Hematopoietic multipotent progenitor cell treated with erythropoietin and hydrocortisone succinate and interleukin-3 and kit ligand, for 17 days (in vitro differentiated cells): ENCODE measurements at regions not wholly inside any gene's neighbourhood (a gene's known extent, or its start where the extent isn't known, plus 50 kb on each side); places are given as distances from the start of the nearest gene placed in this dataset.
"Not testable (repeated sequence)": the region's sequence is repeated elsewhere in the genome, so short reads cannot be mapped to it uniquely, and the experiment has no call there.

Experiments
- DNase-seq: peaks from one replicate; pipeline ENCODE4 v3.0.0-alpha.2; 2015; ENCODE audit warnings: low spot score

- no peak for DNase-seq
Observed at GRCh38 chr4:188374871-188375270, 235.6 kb downstream of the TRIML1 start.

- no peak for DNase-seq
Observed at GRCh38 chr4:188377816-188378215, 238.6 kb downstream of the TRIML1 start.

- no peak for DNase-seq
Observed at GRCh38 chr4:188383180-188383579, 243.9 kb downstream of the TRIML1 start.

- DNase-seq, result no peak
Observed at GRCh38 chr4:188387179-188387791, 248.0 kb downstream of the TRIML1 start.

GRCh38 chr4:188391349-188391748, 252.1 kb downstream of the TRIML1 start:
- not testable (repeated sequence) for DNase-seq

- DNase-seq, result no peak
Observed at GRCh38 chr4:188396037-188396436, 256.8 kb downstream of the TRIML1 start.

GRCh38 chr4:188399834-188400233, 260.6 kb downstream of the TRIML1 start:
- DNase-seq, result no peak

GRCh38 chr4:188400451-188400850, 261.2 kb downstream of the TRIML1 start:
- DNase-seq, result no peak

GRCh38 chr4:188403272-188403671, 264.0 kb downstream of the TRIML1 start:
- DNase-seq, result no peak

GRCh38 chr4:188405071-188405835, 266.0 kb downstream of the TRIML1 start:
- not testable (repeated sequence) for DNase-seq

GRCh38 chr4:188408244-188409030, 269.2 kb downstream of the TRIML1 start:
- DNase-seq, result no peak

- no peak for DNase-seq
Observed at GRCh38 chr4:188409851-188410250, 270.6 kb downstream of the TRIML1 start.

- no peak for DNase-seq
Observed at GRCh38 chr4:188411805-188412204, 272.6 kb downstream of the TRIML1 start.

GRCh38 chr4:188412499-188412898, 273.3 kb downstream of the TRIML1 start:
- DNase-seq, result no peak

- DNase-seq, result no peak
Observed at GRCh38 chr4:188414441-188414840, 275.2 kb downstream of the TRIML1 start.

- DNase-seq, result no peak
Observed at GRCh38 chr4:188417181-188417580, 277.9 kb downstream of the TRIML1 start.

GRCh38 chr4:188423039-188423438, 283.8 kb downstream of the TRIML1 start:
- no peak for DNase-seq

- no peak for DNase-seq
Observed at GRCh38 chr4:188428935-188429334, 289.7 kb downstream of the TRIML1 start.

GRCh38 chr4:188429965-188430364, 290.7 kb downstream of the TRIML1 start:
- no peak for DNase-seq

GRCh38 chr4:188430384-188430783, 291.1 kb downstream of the TRIML1 start:
- DNase-seq, result no peak

GRCh38 chr4:188432328-188432727, 293.1 kb downstream of the TRIML1 start:
- DNase-seq, result no peak

GRCh38 chr4:188433741-188434315, 294.6 kb downstream of the TRIML1 start:
- DNase-seq, result no peak

- no peak for DNase-seq
Observed at GRCh38 chr4:188434643-188435042, 295.4 kb downstream of the TRIML1 start.
